Activated CD4-positive, alpha-beta T cell treated with anti-CD3 and anti-CD28 coated beads, Interleukin-2, amount 10 ng/mL, durations not matched to agents 24 days and 14 days (primary cell): ENCODE measurements at regions not wholly inside any gene's neighbourhood (a gene's known extent, or its start where the extent isn't known, plus 50 kb on each side); places are given as distances from the start of the nearest gene placed in this dataset.

Source experiments
- DNase-seq: peaks from one replicate; pipeline ENCODE4 v3.0.0; 2022
- H3K27ac Mint-ChIP-seq: one replicate; pipeline ENCODE4 v1.8.0; 2022; ENCODE audit warnings: mild to moderate bottlenecking, mixed read lengths
- H3K27me3 Mint-ChIP-seq: one replicate; pipeline ENCODE4 v1.8.0; 2022; ENCODE audit warnings: mixed read lengths
- H3K36me3 Mint-ChIP-seq: one replicate; pipeline ENCODE4 v1.8.0; 2022; ENCODE audit warnings: low read depth, mild to moderate bottlenecking, mixed read lengths
- H3K4me1 Mint-ChIP-seq: one replicate; pipeline ENCODE4 v1.8.0; 2021; ENCODE audit warnings: mixed read lengths
- H3K4me3 Mint-ChIP-seq: one replicate; pipeline ENCODE4 v1.8.0; 2022; ENCODE audit warnings: mild to moderate bottlenecking, moderate library complexity, mixed read lengths
- H3K9me3 Mint-ChIP-seq: one replicate; pipeline ENCODE4 v1.8.0; 2021; ENCODE audit warnings: mixed read lengths
- intact Hi-C: fragments of 100-400 bp; cut with micrococcal nuclease; formaldehyde crosslinking; loops from one replicate; pipeline ENCODE4 v1.15.1; 2023

DNA sequence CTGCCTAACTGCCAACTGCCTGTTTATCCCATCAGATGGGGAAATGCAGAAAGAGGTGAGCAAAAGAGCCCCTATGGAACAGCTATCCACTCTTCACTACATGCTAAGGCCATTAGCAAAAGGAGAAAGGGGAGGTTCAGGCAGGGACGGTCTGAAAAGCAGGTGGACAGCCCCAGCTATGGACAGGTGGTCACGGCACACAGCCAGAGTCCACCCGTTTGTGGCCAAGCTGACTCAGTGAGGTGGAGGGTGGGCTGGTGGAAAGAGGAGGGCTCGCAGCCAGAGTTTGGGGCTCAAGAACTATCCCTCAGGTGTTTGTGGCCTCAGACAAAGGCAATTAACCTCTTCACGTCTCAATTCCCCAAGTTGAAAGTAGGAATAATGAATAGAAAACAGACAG, 148.9 kb upstream of the UBE2E1 start:
- intact Hi-C loops = no loop called here
- H3K4me3 Mint-ChIP-seq = no peak overlapping the region
- H3K27ac Mint-ChIP-seq = no peak overlapping the region
- peaks cover 4% of the 10 kb centered on the region for H3K9me3 Mint-ChIP-seq
- H3K27me3 Mint-ChIP-seq = peaks cover 4% of the 10 kb centered on the region
- H3K4me1 Mint-ChIP-seq = peaks cover 8% of the 10 kb centered on the region
- DNase-seq = no peak
- no peaks in the 10 kb centered on the region for H3K36me3 Mint-ChIP-seq

- H3K4me1 Mint-ChIP-seq = peaks cover 8% of the 10 kb centered on the region
- DNase-seq = no peak
- no peaks in the 10 kb centered on the region for H3K36me3 Mint-ChIP-seq
- H3K9me3 Mint-ChIP-seq = peaks cover 4% of the 10 kb centered on the region
- H3K27ac Mint-ChIP-seq = no peak overlapping the region
- peaks cover 7% of the 10 kb centered on the region for H3K27me3 Mint-ChIP-seq
- intact Hi-C loops = no loop called here
- no peak overlapping the region for H3K4me3 Mint-ChIP-seq
These were observed 148.1 kb upstream of the UBE2E1 start for GRCh38 chr3:23657647-23658046.

GRCh38 chr3:23659274-23659673, 146.5 kb upstream of the UBE2E1 start:
- Mint-ChIP-seq H3K27me3 (peaks cover 10% of the 10 kb centered on the region), H3K4me3 (no peak overlapping the region), H3K36me3 (no peaks in the 10 kb centered on the region), H3K9me3 (peaks cover 4% of the 10 kb centered on the region), H3K4me1 (peaks cover 2% of the 10 kb centered on the region), H3K27ac (no peak overlapping the region)
- DNase-seq = no peak
- intact Hi-C loops = no loop called here

DNA sequence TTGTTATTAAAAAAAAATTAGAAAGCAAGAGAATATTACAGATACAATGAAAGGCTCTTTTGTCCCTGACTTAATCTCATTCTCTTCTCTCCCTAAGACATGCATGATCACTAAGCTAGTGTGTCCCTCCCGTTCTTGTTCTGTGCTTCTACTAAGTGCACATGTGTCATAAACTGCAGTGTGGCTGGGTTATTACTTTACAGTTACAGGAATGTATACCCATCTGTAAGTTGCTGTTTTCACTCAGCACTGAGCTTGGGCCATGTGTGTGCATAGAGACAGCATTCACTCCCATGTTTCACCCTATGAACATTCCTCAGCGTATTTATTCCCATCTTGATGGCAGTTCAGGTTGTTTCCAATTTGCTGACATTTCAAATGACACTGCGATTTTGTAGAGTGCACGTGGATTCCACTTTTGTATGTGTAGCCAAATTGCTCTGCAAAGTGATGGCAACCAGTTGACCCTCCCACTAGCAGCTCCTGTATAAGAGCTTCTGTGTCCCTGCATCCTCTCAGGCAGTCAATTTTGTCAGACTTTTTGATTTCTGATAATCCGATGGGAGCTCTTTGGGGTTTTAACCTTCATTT, 145.8 kb upstream of the UBE2E1 start:
- no peak for DNase-seq
- Mint-ChIP-seq H3K27me3 (peaks cover 10% of the 10 kb centered on the region), H3K4me3 (no peak overlapping the region), H3K36me3 (no peaks in the 10 kb centered on the region), H3K4me1 (no peaks in the 10 kb centered on the region), H3K27ac (no peak overlapping the region), H3K9me3 (peaks cover 4% of the 10 kb centered on the region)
- intact Hi-C loops = no loop called here

DNA sequence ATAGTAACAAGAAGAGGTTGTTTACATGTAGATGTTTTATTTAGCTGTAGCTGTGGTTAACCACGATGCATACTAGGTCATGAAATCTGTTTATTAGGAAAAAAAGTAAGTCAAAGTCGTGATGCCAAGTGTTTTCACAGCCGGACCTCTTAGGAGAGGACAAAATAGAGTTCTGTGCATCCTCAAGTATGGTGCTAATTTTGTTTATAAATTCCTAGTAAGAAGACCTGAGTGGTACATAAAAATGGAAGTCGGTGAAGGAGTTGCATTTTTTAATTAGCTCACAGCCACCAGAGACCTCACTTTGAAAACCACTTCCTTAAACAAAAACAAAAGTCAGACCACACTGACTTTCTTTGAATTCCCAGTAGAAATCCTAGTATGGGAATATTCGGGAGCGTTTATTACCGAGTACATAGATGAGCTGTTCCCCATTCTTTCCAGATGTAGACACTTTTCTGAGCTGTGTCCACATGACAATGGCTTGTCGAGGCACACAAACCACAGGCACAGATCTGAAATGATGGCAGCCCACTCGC, 143.6 kb upstream of the UBE2E1 start:
- no peak overlapping the region for H3K4me3 Mint-ChIP-seq
- DNase-seq = no peak
- H3K36me3 Mint-ChIP-seq = no peaks in the 10 kb centered on the region
- intact Hi-C loops = no loop called here
- no peaks in the 10 kb centered on the region for H3K9me3 Mint-ChIP-seq
- H3K4me1 Mint-ChIP-seq = no peaks in the 10 kb centered on the region
- no peak overlapping the region for H3K27ac Mint-ChIP-seq
- H3K27me3 Mint-ChIP-seq = peaks cover 12% of the 10 kb centered on the region

GRCh38 chr3:23663246-23663645, 142.5 kb upstream of the UBE2E1 start:
- Mint-ChIP-seq H3K27ac (no peak overlapping the region), H3K9me3 (no peaks in the 10 kb centered on the region), H3K27me3 (peaks cover 12% of the 10 kb centered on the region), H3K36me3 (no peaks in the 10 kb centered on the region), H3K4me3 (no peak overlapping the region), H3K4me1 (no peaks in the 10 kb centered on the region)
- intact Hi-C loops = no loop called here
- no peak for DNase-seq

- intact Hi-C loops = no loop called here
- no peak overlapping the region for H3K27ac Mint-ChIP-seq
- no peaks in the 10 kb centered on the region for H3K9me3 Mint-ChIP-seq
- H3K4me1 Mint-ChIP-seq = no peaks in the 10 kb centered on the region
- no peak overlapping the region for H3K4me3 Mint-ChIP-seq
- no peak for DNase-seq
- peaks cover 12% of the 10 kb centered on the region for H3K27me3 Mint-ChIP-seq
- H3K36me3 Mint-ChIP-seq = no peaks in the 10 kb centered on the region
These were observed 142.0 kb upstream of the UBE2E1 start for GRCh38 chr3:23663661-23664186.

GRCh38 chr3:23664459-23664858, 141.3 kb upstream of the UBE2E1 start:
- no peaks in the 10 kb centered on the region for H3K36me3 Mint-ChIP-seq

GRCh38 chr3:23665741-23666140, 140.0 kb upstream of the UBE2E1 start:
- Mint-ChIP-seq H3K36me3 (no peaks in the 10 kb centered on the region), H3K9me3 (no peaks in the 10 kb centered on the region), H3K27me3 (peaks cover 17% of the 10 kb centered on the region), H3K27ac (no peak overlapping the region), H3K4me3 (no peak overlapping the region), H3K4me1 (no peaks in the 10 kb centered on the region)
- intact Hi-C loops = no loop called here
- DNase-seq = no peak

More at GRCh38 chr3:23664459-23664858, 141.3 kb upstream of the UBE2E1 start:
- no peak for DNase-seq
- no peaks in the 10 kb centered on the region for H3K4me1 Mint-ChIP-seq
- H3K27me3 Mint-ChIP-seq = peaks cover 12% of the 10 kb centered on the region
- H3K4me3 Mint-ChIP-seq = no peak overlapping the region
- intact Hi-C loops = no loop called here
- H3K9me3 Mint-ChIP-seq = no peaks in the 10 kb centered on the region
- H3K27ac Mint-ChIP-seq = no peak overlapping the region

DNA sequence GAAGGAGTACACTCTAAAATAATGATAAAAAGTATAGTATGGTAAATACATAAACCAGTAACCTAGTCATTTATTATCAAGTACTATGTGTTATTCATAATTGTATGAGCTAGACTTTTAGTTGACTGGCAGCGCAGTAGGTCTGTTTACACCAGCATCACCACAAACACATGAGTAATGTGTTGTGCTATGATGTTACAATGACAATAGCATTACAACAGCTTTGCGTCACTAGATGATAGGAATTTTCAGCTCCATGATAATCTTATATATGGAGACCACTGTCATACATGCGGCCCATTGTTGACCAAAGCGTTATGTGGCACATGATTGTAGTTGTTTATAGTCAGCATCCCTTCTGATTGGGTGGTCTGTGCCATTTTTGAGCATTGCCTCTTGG, 138.9 kb upstream of the UBE2E1 start:
- intact Hi-C loops = no loop called here
- H3K4me3 Mint-ChIP-seq = no peak overlapping the region
- H3K27me3 Mint-ChIP-seq = peaks cover 19% of the 10 kb centered on the region
- no peak for DNase-seq
- no peak overlapping the region for H3K27ac Mint-ChIP-seq
- H3K36me3 Mint-ChIP-seq = no peaks in the 10 kb centered on the region
- no peaks in the 10 kb centered on the region for H3K4me1 Mint-ChIP-seq
- no peaks in the 10 kb centered on the region for H3K9me3 Mint-ChIP-seq

GRCh38 chr3:23667536-23668429, 138.0 kb upstream of the UBE2E1 start:
- Mint-ChIP-seq H3K27ac (no peak overlapping the region), H3K27me3 (peaks cover 20% of the 10 kb centered on the region), H3K4me3 (no peak overlapping the region), H3K9me3 (no peaks in the 10 kb centered on the region), H3K4me1 (no peaks in the 10 kb centered on the region), H3K36me3 (no peaks in the 10 kb centered on the region)
- no peak for DNase-seq
- intact Hi-C loops = no loop called here

- H3K36me3 Mint-ChIP-seq = no peaks in the 10 kb centered on the region
These were observed 137.3 kb upstream of the UBE2E1 start for GRCh38 chr3:23668430-23668904.

GRCh38 chr3:23669541-23670255, 136.1 kb upstream of the UBE2E1 start:
- DNase-seq = no peak
- Mint-ChIP-seq H3K4me1 (no peaks in the 10 kb centered on the region), H3K27me3 (peaks cover 27% of the 10 kb centered on the region), H3K36me3 (no peaks in the 10 kb centered on the region), H3K4me3 (no peak overlapping the region), H3K9me3 (no peaks in the 10 kb centered on the region), H3K27ac (no peak overlapping the region)
- intact Hi-C loops = no loop called here

More at GRCh38 chr3:23668430-23668904, 137.3 kb upstream of the UBE2E1 start:
- intact Hi-C loops = no loop called here
- H3K4me1 Mint-ChIP-seq = no peaks in the 10 kb centered on the region
- H3K9me3 Mint-ChIP-seq = no peaks in the 10 kb centered on the region
- DNase-seq = no peak
- no peak overlapping the region for H3K27ac Mint-ChIP-seq
- peaks cover 23% of the 10 kb centered on the region for H3K27me3 Mint-ChIP-seq
- H3K4me3 Mint-ChIP-seq = no peak overlapping the region
